Nephron progenitor cell (in vitro differentiated cells): ENCODE measurements at regions not wholly inside any gene's neighbourhood (a gene's known extent, or its start where the extent isn't known, plus 50 kb on each side); places are given as distances from the start of the nearest gene placed in this dataset.

Experiments used
- DNase-seq: peaks from one replicate; pipeline ENCODE4 v3.0.0; 2021
- H3K27ac Mint-ChIP-seq: 2 replicates; pipeline ENCODE4 v1.8.0; 2021; ENCODE audit warnings: mild to moderate bottlenecking, moderate library complexity, mixed read lengths
- H3K27me3 Mint-ChIP-seq: 2 replicates; pipeline ENCODE4 v1.8.0; 2021; ENCODE audit warnings: mild to moderate bottlenecking, low read depth, mixed read lengths; ENCODE audit not compliant: poor library complexity
- H3K36me3 Mint-ChIP-seq: 2 replicates; pipeline ENCODE4 v1.8.0; 2021; ENCODE audit warnings: low read depth, mixed read lengths
- H3K4me1 Mint-ChIP-seq: 2 replicates; pipeline ENCODE4 v1.8.0; 2021; ENCODE audit warnings: mixed read lengths
- H3K4me3 Mint-ChIP-seq: 2 replicates; pipeline ENCODE4 v1.8.0; 2021; ENCODE audit warnings: mild to moderate bottlenecking, moderate library complexity, mixed read lengths
- H3K9me3 Mint-ChIP-seq: 2 replicates; pipeline ENCODE4 v1.8.0; 2021; ENCODE audit warnings: mild to moderate bottlenecking, moderate library complexity, mixed read lengths
- TF ChIP-seq, protein P1 (sequence below): fragments of 200-600 bp; sonication (generic); IDR thresholded peaks from 2 replicates; pipeline ENCODE4 v1.5.0; 2021; ENCODE audit warnings: antibody characterized with exemption

DNA sequence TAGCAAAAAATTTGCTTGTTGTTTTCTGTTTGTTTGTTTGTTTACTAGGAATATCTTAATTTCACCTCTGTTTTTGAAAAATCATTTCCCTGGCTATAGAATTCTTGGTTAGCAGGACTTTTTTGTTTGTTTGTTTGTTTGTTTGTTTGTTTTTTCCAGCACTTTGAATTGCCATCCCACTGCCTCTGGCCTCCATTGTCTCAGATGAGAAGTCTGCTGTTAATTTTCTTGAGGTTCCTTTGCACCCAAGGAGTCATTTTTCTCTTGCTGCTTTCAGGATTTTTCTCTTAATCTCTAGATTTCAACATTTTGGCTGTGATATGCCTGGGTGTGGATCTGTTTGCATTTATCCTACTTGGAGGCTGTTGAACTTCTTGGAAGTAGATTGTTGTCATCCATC lies 105.7 kb downstream of the FOXL3 start:
- DNase-seq, result no peak

DNA sequence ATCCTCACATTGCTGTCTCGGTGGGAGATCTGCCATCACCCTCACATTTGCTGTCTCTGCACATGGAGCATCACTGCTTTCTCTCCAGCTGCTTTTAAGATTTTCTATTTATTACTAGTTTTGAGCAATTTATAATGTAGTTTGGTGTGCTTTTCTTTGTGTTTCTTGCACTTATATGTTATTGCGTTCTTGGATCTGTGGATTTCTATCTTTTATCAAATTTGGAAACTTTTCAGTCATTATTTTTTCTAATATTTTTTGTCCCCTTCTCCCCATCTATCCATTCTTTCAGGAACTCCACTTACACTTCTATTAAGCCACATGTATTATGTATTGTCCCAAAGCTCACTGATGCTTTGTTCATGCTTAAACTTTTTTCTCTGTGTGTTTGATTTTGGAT lies 108.9 kb downstream of the FOXL3 start:
- TF ChIP-seq, protein P1, sequence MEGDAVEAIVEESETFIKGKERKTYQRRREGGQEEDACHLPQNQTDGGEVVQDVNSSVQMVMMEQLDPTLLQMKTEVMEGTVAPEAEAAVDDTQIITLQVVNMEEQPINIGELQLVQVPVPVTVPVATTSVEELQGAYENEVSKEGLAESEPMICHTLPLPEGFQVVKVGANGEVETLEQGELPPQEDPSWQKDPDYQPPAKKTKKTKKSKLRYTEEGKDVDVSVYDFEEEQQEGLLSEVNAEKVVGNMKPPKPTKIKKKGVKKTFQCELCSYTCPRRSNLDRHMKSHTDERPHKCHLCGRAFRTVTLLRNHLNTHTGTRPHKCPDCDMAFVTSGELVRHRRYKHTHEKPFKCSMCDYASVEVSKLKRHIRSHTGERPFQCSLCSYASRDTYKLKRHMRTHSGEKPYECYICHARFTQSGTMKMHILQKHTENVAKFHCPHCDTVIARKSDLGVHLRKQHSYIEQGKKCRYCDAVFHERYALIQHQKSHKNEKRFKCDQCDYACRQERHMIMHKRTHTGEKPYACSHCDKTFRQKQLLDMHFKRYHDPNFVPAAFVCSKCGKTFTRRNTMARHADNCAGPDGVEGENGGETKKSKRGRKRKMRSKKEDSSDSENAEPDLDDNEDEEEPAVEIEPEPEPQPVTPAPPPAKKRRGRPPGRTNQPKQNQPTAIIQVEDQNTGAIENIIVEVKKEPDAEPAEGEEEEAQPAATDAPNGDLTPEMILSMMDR, result no peak
- H3K4me3 Mint-ChIP-seq, result no peak overlapping the region
- H3K4me1 Mint-ChIP-seq, result no peaks in the 10 kb centered on the region
- H3K27ac Mint-ChIP-seq, result no peak overlapping the region
- DNase-seq, result no peak
- peaks cover 14% of the 10 kb centered on the region for H3K36me3 Mint-ChIP-seq
- peaks cover 83% of the 10 kb centered on the region for H3K9me3 Mint-ChIP-seq
- H3K27me3 Mint-ChIP-seq, result peaks cover 37% of the 10 kb centered on the region

More for the DNA sequence above, 105.7 kb downstream of the FOXL3 start:
- Mint-ChIP-seq H3K9me3 (peaks cover 77% of the 10 kb centered on the region), H3K4me3 (no peak overlapping the region), H3K36me3 (peaks cover 14% of the 10 kb centered on the region), H3K4me1 (no peaks in the 10 kb centered on the region), H3K27me3 (peaks cover 24% of the 10 kb centered on the region), H3K27ac (no peak overlapping the region)
- TF ChIP-seq, protein P1, result no peak

DNA sequence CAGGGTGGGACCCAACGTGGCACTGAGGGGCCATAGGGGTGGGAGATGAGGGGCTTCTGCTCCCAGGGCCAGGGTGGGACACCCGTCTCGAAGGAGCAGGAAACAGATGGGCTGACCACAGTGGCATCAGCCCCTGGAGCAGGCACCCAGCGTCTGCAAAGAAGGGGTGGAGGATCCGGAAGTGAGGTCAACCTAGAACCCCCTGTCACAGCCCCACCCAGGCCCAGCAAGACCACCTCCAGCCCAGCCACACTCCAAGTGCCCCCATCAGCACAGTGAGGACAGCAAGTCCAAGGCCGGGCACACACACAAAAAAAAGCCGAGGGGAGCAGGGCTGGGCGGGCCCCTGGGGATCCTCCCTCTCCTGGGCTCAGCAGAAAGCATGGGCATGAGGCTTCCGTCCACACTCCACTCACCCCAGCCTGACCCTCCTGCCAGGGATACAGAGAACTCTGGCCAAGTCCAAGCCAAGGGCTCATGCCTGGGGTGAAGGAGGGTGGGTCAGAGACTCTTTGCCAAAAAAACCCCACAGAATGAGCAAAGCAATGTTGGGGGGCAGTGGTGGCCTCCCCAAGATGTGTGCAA lies 111.0 kb downstream of the FOXL3 start:
- Mint-ChIP-seq H3K4me3 (no peak overlapping the region), H3K4me1 (peaks cover 15% of the 10 kb centered on the region), H3K27me3 (peaks cover 47% of the 10 kb centered on the region), H3K36me3 (peaks cover 8% of the 10 kb centered on the region), H3K27ac (no peak overlapping the region), H3K9me3 (peaks cover 64% of the 10 kb centered on the region)
- DNase-seq, result no peak
- TF ChIP-seq, protein P1, result no peak

DNA sequence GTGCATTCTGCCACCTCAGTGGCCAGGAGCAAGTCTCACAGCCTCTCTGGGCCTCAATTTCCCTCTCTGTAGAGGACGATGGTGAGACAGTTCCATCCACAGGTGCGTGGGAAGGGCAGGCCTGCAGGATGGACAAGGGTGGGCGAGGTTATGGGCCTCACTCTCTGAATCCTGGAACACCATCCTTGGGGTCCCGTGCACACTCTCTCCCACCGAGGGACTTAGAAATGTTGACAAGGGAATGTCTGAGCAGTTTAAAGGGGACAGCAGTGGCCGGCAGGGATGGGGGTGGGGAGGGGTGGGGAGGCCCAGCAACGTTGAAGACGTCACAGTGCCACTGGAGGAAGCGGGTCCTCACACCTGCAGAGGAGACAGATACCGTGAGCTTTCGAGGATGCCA lies 111.5 kb downstream of the FOXL3 start:
- TF ChIP-seq, protein P1, result no peak
- no peak for DNase-seq
- Mint-ChIP-seq H3K27me3 (peaks cover 51% of the 10 kb centered on the region), H3K4me1 (peaks cover 20% of the 10 kb centered on the region), H3K9me3 (peaks cover 59% of the 10 kb centered on the region), H3K4me3 (no peak overlapping the region), H3K36me3 (peaks cover 4% of the 10 kb centered on the region), H3K27ac (no peak overlapping the region)

DNA sequence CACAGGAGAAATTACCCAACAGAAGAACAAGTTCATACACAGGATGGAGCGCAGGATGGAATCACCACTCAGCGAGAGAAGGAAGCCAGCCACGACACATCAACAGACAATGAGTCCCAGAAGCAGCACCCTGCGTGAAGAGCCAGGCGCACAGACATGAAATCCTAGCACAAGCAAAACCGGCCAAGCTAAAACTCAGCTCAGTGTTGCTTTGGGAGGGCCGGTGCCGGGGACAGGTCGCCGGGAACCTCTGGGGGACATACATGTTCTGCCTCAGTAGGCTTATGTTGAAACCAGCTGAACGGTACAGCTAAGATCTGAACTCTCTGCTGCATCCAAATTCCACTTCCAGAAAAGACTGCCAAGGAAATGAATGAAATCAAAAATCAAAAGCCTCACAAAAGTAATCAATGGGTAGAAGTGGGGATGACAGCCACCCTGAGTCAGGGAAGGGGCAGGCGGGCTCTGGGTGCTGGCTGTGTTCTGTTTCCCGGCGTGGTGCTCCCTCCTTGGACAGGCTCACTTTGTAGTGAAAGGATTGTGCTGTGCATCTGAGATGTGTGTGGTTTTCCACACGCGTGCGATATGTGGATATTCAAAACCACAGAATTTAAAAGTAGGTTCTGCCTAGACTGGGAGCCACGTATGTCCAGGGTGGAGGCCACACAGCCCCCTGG lies 114.7 kb downstream of the PDGFA start:
- TF ChIP-seq, protein P1, result no peak
- Mint-ChIP-seq H3K36me3 (no peaks in the 10 kb centered on the region), H3K9me3 (peaks cover 24% of the 10 kb centered on the region), H3K27me3 (peaks cover 44% of the 10 kb centered on the region), H3K27ac (no peak overlapping the region), H3K4me1 (peaks cover 46% of the 10 kb centered on the region), H3K4me3 (no peak overlapping the region)
- DNase-seq, result no peak
